IMR-90 (cell line): ENCODE measurements at regions not wholly inside any gene's neighbourhood (a gene's known extent, or its start where the extent isn't known, plus 50 kb on each side); places are given as distances from the start of the nearest gene placed in this dataset.

ENCODE experiments used
- ATAC-seq: fragments of 200-7000 bp; cut with Tn5 transposase; 2 replicates; pipeline ENCODE4 v1.9.1; 2020; ENCODE audit warnings: low read depth, mild to moderate bottlenecking, moderate library complexity
- BruUV-seq: library from RNA; stranded (reverse); fragments of 400-500 nt; replicated peaks from 2 replicates; lab custom pipeline; 2021; lab: Mats Ljungman, UMichigan
- CTCF ChIA-PET: fragments of 300-600 bp; formaldehyde crosslinking; extraction: SDS; loops from one replicate; lab custom pipeline; 2021; ENCODE audit warnings: antibody characterized with exemption; lab: Yijun Ruan, JAX
- POLR2A ChIA-PET: fragments of 300-600 bp; sonication (Branson Sonifier 250); formaldehyde crosslinking; loops from one replicate; lab custom pipeline; 2022; ENCODE audit warnings: antibody characterized with exemption; ENCODE audit not compliant: unreplicated experiment; lab: Charles Lee
- DNase-seq: peaks from one replicate; pipeline ENCODE4 v3.0.0; 2013
- H2AFZ ChIP-seq: replicated peaks from 2 replicates; pipeline ENCODE3; 2013; ENCODE audit warnings: low read length, mild to moderate bottlenecking; ENCODE audit not compliant: poor library complexity
- H2AK5ac ChIP-seq: 2 replicates; pipeline ENCODE4 v1.6.1; 2013; ENCODE audit warnings: low read depth, low read length, inconsistent platforms
- H2AK9ac ChIP-seq: replicated peaks from 2 replicates; pipeline ENCODE3; 2013; ENCODE audit warnings: mild to moderate bottlenecking, low read depth, low read length, moderate library complexity; ENCODE audit not compliant: poor library complexity
- H2BK120ac ChIP-seq: 2 replicates; pipeline ENCODE4 v1.6.1; 2013; ENCODE audit warnings: low read depth, low read length, inconsistent platforms
- H2BK15ac ChIP-seq: 3 replicates; pipeline ENCODE4 v1.6.1; 2013; ENCODE audit warnings: low read depth, low read length, inconsistent platforms
- H2BK20ac ChIP-seq: 2 replicates; pipeline ENCODE4 v1.6.1; 2013; ENCODE audit warnings: low read depth, mild to moderate bottlenecking, inconsistent platforms, low read length, moderate library complexity
- H2BK5ac ChIP-seq: 2 replicates; pipeline ENCODE4 v1.6.1; 2013; ENCODE audit warnings: mild to moderate bottlenecking, low read depth, low read length, inconsistent platforms; ENCODE audit not compliant: poor library complexity, severe bottlenecking
- H3K14ac ChIP-seq: replicated peaks from 2 replicates; pipeline ENCODE4 v1.6.1; 2013; ENCODE audit warnings: low read depth, low read length, inconsistent platforms
- H3K18ac ChIP-seq: 2 replicates; pipeline ENCODE4 v1.6.1; 2013; ENCODE audit warnings: low read depth, low read length, control low read depth
- H3K23ac ChIP-seq: 2 replicates; pipeline ENCODE4 v1.6.1; 2013; ENCODE audit warnings: low read depth, low read length, inconsistent platforms
- H3K27ac ChIP-seq: 2 replicates; pipeline ENCODE4 v1.5.1; 2013; ENCODE audit warnings: mild to moderate bottlenecking, control low read depth, low read length; ENCODE audit not compliant: insufficient read depth
- H3K27me3 ChIP-seq: 2 replicates; pipeline ENCODE4 v1.6.1; 2013; ENCODE audit warnings: low read length; ENCODE audit not compliant: control insufficient read depth, insufficient read depth
- H3K36me3 ChIP-seq: 2 replicates; pipeline ENCODE4 v1.6.1; 2013; ENCODE audit warnings: low read length, mixed read lengths; ENCODE audit not compliant: control insufficient read depth, insufficient read depth
- H3K4ac ChIP-seq: 2 replicates; pipeline ENCODE4 v1.6.1; 2013; ENCODE audit warnings: low read depth, low read length, inconsistent platforms
- H3K4me1 ChIP-seq: 2 replicates; pipeline ENCODE4 v1.6.1; 2013; ENCODE audit warnings: low read length, mixed read lengths; ENCODE audit not compliant: control insufficient read depth, insufficient read depth
- H3K4me2 ChIP-seq: 2 replicates; pipeline ENCODE4 v1.6.1; 2013; ENCODE audit warnings: low read depth, mild to moderate bottlenecking, control low read depth, low read length, moderate library complexity
- H3K4me3 ChIP-seq: 2 replicates; pipeline ENCODE4 v1.5.1; 2013; ENCODE audit warnings: low read depth, mild to moderate bottlenecking, control low read depth, low read length, moderate library complexity; ENCODE audit not compliant: insufficient read depth
- H3K56ac ChIP-seq: 2 replicates; pipeline ENCODE4 v1.6.1; 2013; ENCODE audit warnings: low read length, inconsistent platforms; ENCODE audit not compliant: insufficient read depth; ENCODE audit errors: extremely low read depth
- H3K79me1 ChIP-seq, 2 experiments: 2 replicates each; pipeline ENCODE4 v1.6.1; 2013; ENCODE audit warnings: low read length in 2 of 2, inconsistent platforms in 1 of 2, low read depth in 1 of 2
- H3K9ac ChIP-seq: 2 replicates; pipeline ENCODE4 v1.6.1; 2013; ENCODE audit warnings: low read depth, low read length, control low read depth
- H3K9me1 ChIP-seq: 2 replicates; pipeline ENCODE4 v1.6.1; 2013; ENCODE audit warnings: low read length, inconsistent platforms; ENCODE audit not compliant: insufficient read depth
- H3K9me3 ChIP-seq: 2 replicates; pipeline ENCODE4 v1.6.1; 2013; ENCODE audit warnings: low read length; ENCODE audit not compliant: control insufficient read depth, insufficient read depth
- H4K20me1 ChIP-seq: 2 replicates; pipeline ENCODE4 v1.6.1; 2013; ENCODE audit warnings: low read length, inconsistent platforms; ENCODE audit not compliant: insufficient read depth
- H4K5ac ChIP-seq: 2 replicates; pipeline ENCODE4 v1.6.1; 2013; ENCODE audit warnings: mild to moderate bottlenecking, low read depth, low read length, control low read depth
- H4K8ac ChIP-seq, 2 experiments: 2 replicates each; pipeline ENCODE4 v1.6.1; 2013; ENCODE audit warnings: low read depth in 2 of 2, low read length in 2 of 2, control low read depth in 1 of 2, inconsistent platforms in 1 of 2
- H4K91ac ChIP-seq: 2 replicates; pipeline ENCODE4 v1.6.1; 2013; ENCODE audit warnings: low read depth, low read length, inconsistent platforms; ENCODE audit not compliant: insufficient read depth
- BHLHE40 ChIP-seq: fragments of 150-350 bp; IDR thresholded peaks from 2 replicates; pipeline ENCODE4 v1.6.1; 2016; ENCODE audit warnings: mild to moderate bottlenecking, low read depth, low read length
- CEBPB ChIP-seq: IDR thresholded peaks from 2 replicates; pipeline ENCODE4 v1.6.1; 2012; ENCODE audit warnings: low read depth, low read length, improper control_type of control experiment
- CHD1 ChIP-seq: IDR thresholded peaks from 2 replicates; pipeline ENCODE4 v1.6.1; 2012; ENCODE audit warnings: low read depth, low read length, improper control_type of control experiment
- CTCF ChIP-seq: conservative IDR thresholded peaks from 2 replicates; pipeline ENCODE4 v1.5.1; 2012; ENCODE audit warnings: mild to moderate bottlenecking, low read depth, low read length, improper control_type of control experiment
- FOS ChIP-seq: fragments of 150-350 bp; IDR thresholded peaks from 2 replicates; pipeline ENCODE4 v1.6.1; 2016; ENCODE audit warnings: low read depth, low read length
- MAFK ChIP-seq: IDR thresholded peaks from 2 replicates; pipeline ENCODE4 v1.6.1; 2012; ENCODE audit warnings: low read depth, low read length, improper control_type of control experiment
- MAZ ChIP-seq: IDR thresholded peaks from 2 replicates; pipeline ENCODE4 v1.6.1; 2012; ENCODE audit warnings: low read depth, mild to moderate bottlenecking, low read length, improper control_type of control experiment, moderate library complexity, borderline replicate concordance
- MXI1 ChIP-seq: IDR thresholded peaks from 2 replicates; pipeline ENCODE4 v1.6.1; 2012; ENCODE audit warnings: low read depth, mild to moderate bottlenecking, low read length, moderate library complexity, borderline replicate concordance
- NFE2L2 ChIP-seq: fragments of 150-350 bp; IDR thresholded peaks from 2 replicates; pipeline ENCODE4 v1.6.1; 2016; ENCODE audit warnings: low read depth, mild to moderate bottlenecking, low read length
- POLR2A ChIP-seq: IDR thresholded peaks from 2 replicates; pipeline ENCODE4 v1.6.1; 2012; ENCODE audit warnings: mild to moderate bottlenecking, low read depth, low read length
- RAD21 ChIP-seq: IDR thresholded peaks from 2 replicates; pipeline ENCODE4 v1.6.1; 2012; ENCODE audit warnings: low read length, improper control_type of control experiment
- RCOR1 ChIP-seq: IDR thresholded peaks from 2 replicates; pipeline ENCODE4 v1.6.1; 2012; ENCODE audit warnings: mild to moderate bottlenecking, low read length, improper control_type of control experiment; ENCODE audit not compliant: insufficient replicate concordance
- RFX5 ChIP-seq: IDR thresholded peaks from 2 replicates; pipeline ENCODE4 v1.8.0; 2012; ENCODE audit warnings: low read depth, mild to moderate bottlenecking, low read length, moderate library complexity
- SMC3 ChIP-seq: fragments of 150-350 bp; IDR thresholded peaks from 2 replicates; pipeline ENCODE4 v1.6.1; 2016; ENCODE audit warnings: low read depth, mild to moderate bottlenecking, antibody characterized with exemption, low read length, moderate library complexity
- USF2 ChIP-seq: fragments of 150-350 bp; IDR thresholded peaks from 2 replicates; pipeline ENCODE4 v1.6.1; 2017; ENCODE audit warnings: mild to moderate bottlenecking, antibody characterized with exemption, low read length, low read depth
- WGBS, 2 experiments: methylation state at CpG; one replicate each; pipeline versions ENCODE4 v1.1.5 to v1.1.7; 2013; ENCODE audit warnings: missing lambda C conversion rate in 2 of 2; ENCODE audit not compliant: insufficient read length in 1 of 2; ENCODE audit errors: extremely low coverage in 2 of 2; 5-methylcytosine and 5-hydroxymethylcytosine counted together
- dilution Hi-C: fragments of 300-500 bp; cut with HindIII; formaldehyde crosslinking; loops from one replicate; pipeline ENCODE4 v1.14.3; 2018; ENCODE audit warnings: low sequenced_read_pairs; ENCODE audit not compliant: unreplicated experiment
- in situ Hi-C: fragments of 300-500 bp; cut with MboI; formaldehyde crosslinking; loops from 3 replicates; pipeline ENCODE4 v1.14.3; 2019; ENCODE audit warnings: low sequenced_read_pairs, inconsistent platforms, mixed read lengths
- intact Hi-C: fragments of 100-400 bp; cut with micrococcal nuclease; formaldehyde crosslinking; loops from 2 replicates; pipeline ENCODE4 v1.10.0; 2022
- TF ChIP-seq, protein P1 (sequence below): fragments of 150-350 bp; IDR thresholded peaks from 2 replicates; pipeline ENCODE4 v1.6.1; 2016; ENCODE audit warnings: low read depth, mild to moderate bottlenecking, low read length, moderate library complexity, borderline replicate concordance

DNA sequence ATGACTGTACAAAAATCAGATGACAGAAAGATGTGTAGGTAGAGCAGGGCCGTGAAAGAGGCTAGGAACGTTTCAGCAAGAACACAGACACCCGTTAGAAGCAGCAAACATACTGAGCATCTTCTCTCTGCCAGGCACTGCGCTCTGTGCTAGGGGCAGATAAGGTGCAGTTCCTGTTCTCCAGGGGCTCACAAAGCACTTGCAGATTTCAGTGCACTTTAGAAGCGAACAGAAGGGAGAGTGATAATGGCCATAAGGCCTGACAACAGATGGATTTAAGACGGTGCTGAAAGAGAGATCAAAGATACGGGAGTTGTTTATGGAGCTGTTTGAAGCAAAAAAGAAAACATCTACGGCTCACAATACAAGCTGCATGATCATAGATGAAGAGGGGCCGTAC lies 200.3 kb upstream of the FOXD3 start:
- 40% methylated on average over 1 of the region's 9 CpGs; no CpG with 5 or more reads in 1 of the 2 experiments for WGBS, 2 experiments
- BruUV-seq = no TSS peak

More for the DNA sequence above, 200.3 kb upstream of the FOXD3 start:
- H3K9me3 ChIP-seq = no peaks in the 10 kb centered on the region
- no peak overlapping the region for H2BK120ac ChIP-seq
- no peak for TF ChIP-seq FOS
- no peak for TF ChIP-seq RFX5
- no peak for TF ChIP-seq POLR2A
- no peak for TF ChIP-seq RCOR1
- no peak for TF ChIP-seq CEBPB
- no peak for TF ChIP-seq RAD21
- TF ChIP-seq NFE2L2 = no peak
- no peak for TF ChIP-seq MAZ
- no peak for TF ChIP-seq MAFK
- TF ChIP-seq CHD1 = no peak
- no peak for TF ChIP-seq MXI1
- TF ChIP-seq, protein P1, sequence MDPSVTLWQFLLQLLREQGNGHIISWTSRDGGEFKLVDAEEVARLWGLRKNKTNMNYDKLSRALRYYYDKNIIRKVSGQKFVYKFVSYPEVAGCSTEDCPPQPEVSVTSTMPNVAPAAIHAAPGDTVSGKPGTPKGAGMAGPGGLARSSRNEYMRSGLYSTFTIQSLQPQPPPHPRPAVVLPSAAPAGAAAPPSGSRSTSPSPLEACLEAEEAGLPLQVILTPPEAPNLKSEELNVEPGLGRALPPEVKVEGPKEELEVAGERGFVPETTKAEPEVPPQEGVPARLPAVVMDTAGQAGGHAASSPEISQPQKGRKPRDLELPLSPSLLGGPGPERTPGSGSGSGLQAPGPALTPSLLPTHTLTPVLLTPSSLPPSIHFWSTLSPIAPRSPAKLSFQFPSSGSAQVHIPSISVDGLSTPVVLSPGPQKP = no peak
- TF ChIP-seq SMC3 = no peak
- no peak for TF ChIP-seq USF2
- TF ChIP-seq CTCF = no peak
- TF ChIP-seq BHLHE40 = no peak
- POLR2A ChIA-PET = no interaction called here
- no peak overlapping the region for H2BK15ac ChIP-seq
- no peak overlapping the region for H3K27ac ChIP-seq
- H2BK20ac ChIP-seq = no peak overlapping the region
- no peak overlapping the region for H2AK5ac ChIP-seq
- H3K9me1 ChIP-seq = no peaks in the 10 kb centered on the region
- no peak overlapping the region for H3K4me3 ChIP-seq
- no peak overlapping the region for H3K18ac ChIP-seq
- ATAC-seq = no peak
- no peak overlapping the region for H3K4ac ChIP-seq
- CTCF ChIA-PET = no interaction called here
- H3K56ac ChIP-seq = no peak overlapping the region
- no peak overlapping the region for H2BK5ac ChIP-seq
- intact Hi-C loops (no loop called here), in situ Hi-C loops (no loop called here), dilution Hi-C loops (no loop called here)
- no peaks in the 10 kb centered on the region for H3K36me3 ChIP-seq
- H3K79me1 ChIP-seq = no peaks in the 10 kb centered on the region
- DNase-seq = no peak
- H3K23ac ChIP-seq = no peak overlapping the region
- H3K4me2 ChIP-seq = no peak overlapping the region
- no peaks in the 10 kb centered on the region for H4K20me1 ChIP-seq
- H3K14ac ChIP-seq = no peak overlapping the region
- no peak overlapping the region for H4K5ac ChIP-seq
- H3K9ac ChIP-seq = no peak overlapping the region
- H4K8ac ChIP-seq = no peak overlapping the region
- H4K91ac ChIP-seq = no peak overlapping the region
- no peaks in the 10 kb centered on the region for H3K4me1 ChIP-seq
- no peak overlapping the region for H2AFZ ChIP-seq
- H2AK9ac ChIP-seq = no peak overlapping the region
- H3K27me3 ChIP-seq = peaks cover 2% of the 10 kb centered on the region; the same call in 1 of the 2 replicates
